HepG2 (cell line): ENCODE measurements at regions not wholly inside any gene's neighbourhood (a gene's known extent, or its start where the extent isn't known, plus 50 kb on each side); places are given as distances from the start of the nearest gene placed in this dataset.
A peak's percentile ranks its signal among the peaks of the same experiment; 100 is the strongest.

ENCODE experiments used
- ATAC-seq: fragments of 200-7000 bp; cut with Tn5 transposase; 3 replicates; pipeline ENCODE4 v1.9.1; 2020; ENCODE audit warnings: mild to moderate bottlenecking, moderate library complexity
- BruUV-seq: library from RNA; stranded (reverse); fragments of 400-500 nt; replicated peaks from 2 replicates; lab custom pipeline; 2021; lab: Mats Ljungman, UMichigan
- CTCF ChIA-PET: fragments of 300-600 bp; formaldehyde crosslinking; extraction: SDS; loops from one replicate; lab custom pipeline; 2021; ENCODE audit warnings: low total read pairs, inconsistent platforms, low intra/inter-chr PET ratio; lab: Yijun Ruan, JAX
- POLR2A ChIA-PET: fragments of 350-600 bp; sonication (Branson Sonifier 250); formaldehyde crosslinking; loops from one replicate; lab custom pipeline; 2020; ENCODE audit warnings: antibody characterized with exemption, inconsistent platforms; lab: Yijun Ruan, JAX
- DNase-seq: peaks from one replicate; pipeline ENCODE4 v3.0.0-alpha.2; 2015; ENCODE audit warnings: low spot score
- FAIRE-seq: peaks from 3 replicates; lab custom pipeline; 2011; peaks lifted over from hg19 to GRCh38; lab: Jason Lieb, UNC
- H2AFZ ChIP-seq: one replicate; pipeline ENCODE4 v1.6.1; 2011; ENCODE audit warnings: low read length, inconsistent platforms
- H3K27ac ChIP-seq: fragments of 300-600 bp; 3 replicates; pipeline ENCODE4 v1.8.0; 2011; ENCODE audit warnings: mixed run types, mild to moderate bottlenecking, mixed read lengths, low read length, inconsistent platforms; ENCODE audit not compliant: insufficient read depth; ENCODE audit errors: extremely low read length
- H3K27me3 ChIP-seq, 2 experiments: fragments of 200-600 bp in 1 of 2; 2 replicates in 1 of 2; 3 replicates in 1 of 2; pipeline versions ENCODE4 v1.6.0 to v1.8.0; 2011; ENCODE audit warnings: low read length in 2 of 2, mild to moderate bottlenecking in 2 of 2, moderate library complexity in 2 of 2, inconsistent platforms in 1 of 2; ENCODE audit not compliant: insufficient read depth in 2 of 2, control insufficient read depth in 1 of 2
- H3K36me3 ChIP-seq, 2 experiments: fragments of 200-600 bp in 1 of 2; replicated peaks in 1 of 2; 2 replicates in 1 of 2; 3 replicates in 1 of 2; pipeline versions ENCODE4 v1.5.1 to v1.8.0; 2011; ENCODE audit warnings: low read length in 2 of 2, inconsistent platforms in 1 of 2; ENCODE audit not compliant: insufficient read depth in 2 of 2, control insufficient read depth in 1 of 2
- H3K4me1 ChIP-seq: 2 replicates; pipeline ENCODE4 v1.5.1; 2012; ENCODE audit warnings: low read length, inconsistent platforms; ENCODE audit not compliant: insufficient read depth
- H3K4me2 ChIP-seq: 2 replicates; pipeline ENCODE4 v1.6.0; 2011; ENCODE audit warnings: low read depth, low read length, inconsistent platforms
- H3K4me3 ChIP-seq, 3 experiments: fragments of 200-600 bp in 1 of 3; sonication (generic), shearing (Covaris generic) in 1 of 3; replicated peaks in 1 of 3; 2 replicates each; pipeline ENCODE4 v1.5.1; 2011 to 2016; ENCODE audit warnings: low read length in 3 of 3, inconsistent platforms in 2 of 3, low read depth in 2 of 3, mild to moderate bottlenecking in 2 of 3, control low read depth in 1 of 3, mixed read lengths in 1 of 3; ENCODE audit not compliant: insufficient read depth in 1 of 3
- H3K79me2 ChIP-seq: one replicate; pipeline ENCODE4 v1.6.1; 2011; ENCODE audit warnings: low read length, inconsistent platforms; ENCODE audit not compliant: insufficient read depth
- H3K9ac ChIP-seq: 2 replicates; pipeline ENCODE4 v1.6.0; 2011; ENCODE audit warnings: mild to moderate bottlenecking, low read depth, low read length, inconsistent platforms; ENCODE audit not compliant: insufficient read depth
- H3K9me3 ChIP-seq: 2 replicates; pipeline ENCODE4 v1.5.1; 2012; ENCODE audit warnings: mild to moderate bottlenecking, low read length
- H4K20me1 ChIP-seq: 2 replicates; pipeline ENCODE4 v1.6.0; 2011; ENCODE audit warnings: inconsistent platforms, mild to moderate bottlenecking, low read length, moderate library complexity; ENCODE audit not compliant: insufficient read depth
- FOSL2 ChIP-seq: sonication (generic); formaldehyde crosslinking; IDR thresholded peaks from 2 replicates; pipeline ENCODE4 v1.4.0; 2020; ENCODE audit warnings: missing genetic modification reagents
- HNF4G ChIP-seq, 2 experiments: sonication (generic) in 1 of 2; formaldehyde crosslinking in 1 of 2; IDR thresholded peaks; 2 replicates each; pipeline versions ENCODE4 v1.4.0 to v1.6.1; 2011 to 2020; ENCODE audit warnings: borderline replicate concordance in 2 of 2, low read depth in 2 of 2, mild to moderate bottlenecking in 2 of 2, low read length in 1 of 2, missing genetic modification reagents in 1 of 2, moderate library complexity in 1 of 2
- ISL2 ChIP-seq: sonication (generic); formaldehyde crosslinking; IDR thresholded peaks from 2 replicates; pipeline ENCODE4 v1.5.0; 2020; ENCODE audit warnings: missing genetic modification reagents
- NR2F6 ChIP-seq, 2 experiments: IDR thresholded peaks; 2 replicates each; pipeline ENCODE4 v1.6.1; 2016; ENCODE audit warnings: antibody characterized with exemption in 1 of 2, mild to moderate bottlenecking in 1 of 2
- PHF21A ChIP-seq: sonication (generic); formaldehyde crosslinking; IDR thresholded peaks from 2 replicates; pipeline ENCODE4 v1.5.0; 2020; ENCODE audit warnings: mild to moderate bottlenecking, missing genetic modification reagents
- POGZ ChIP-seq: sonication (generic); formaldehyde crosslinking; IDR thresholded peaks from 2 replicates; pipeline ENCODE4 v1.4.0; 2020; ENCODE audit warnings: mild to moderate bottlenecking, missing genetic modification reagents
- SAFB2 ChIP-seq: sonication (generic); formaldehyde crosslinking; IDR thresholded peaks from 2 replicates; pipeline ENCODE4 v1.5.1; 2020; ENCODE audit warnings: missing genetic modification reagents, low read depth, mild to moderate bottlenecking, borderline replicate concordance
- SALL1 ChIP-seq: sonication (generic); formaldehyde crosslinking; IDR thresholded peaks from 2 replicates; pipeline ENCODE4 v1.8.0; 2022; ENCODE audit warnings: mild to moderate bottlenecking, missing genetic modification reagents
- SOX6 ChIP-seq, 2 experiments: fragments of 450-650 bp in 1 of 2; sonication (generic) in 1 of 2; formaldehyde crosslinking in 1 of 2; IDR thresholded peaks; 2 replicates each; pipeline versions ENCODE4 v1.4.0 to v1.6.1; 2017 to 2020; ENCODE audit warnings: antibody characterized with exemption in 1 of 2, mild to moderate bottlenecking in 1 of 2, missing genetic modification reagents in 1 of 2
- TSC22D2 ChIP-seq: sonication (generic); formaldehyde crosslinking; IDR thresholded peaks from 2 replicates; pipeline ENCODE4 v1.5.1; 2020; ENCODE audit warnings: missing genetic modification reagents, mild to moderate bottlenecking, borderline replicate concordance
- XRCC5 ChIP-seq: fragments of 200-400 bp; formaldehyde crosslinking; optimal IDR thresholded peaks from 2 replicates; pipeline ENCODE3; 2017; ENCODE audit warnings: mild to moderate bottlenecking, low read length
- ZFY ChIP-seq: sonication (generic); formaldehyde crosslinking; IDR thresholded peaks from 2 replicates; pipeline ENCODE4 v1.4.0; 2020; ENCODE audit warnings: missing genetic modification reagents
- ZMYM3 ChIP-seq: sonication (generic); formaldehyde crosslinking; IDR thresholded peaks from 2 replicates; pipeline ENCODE4 v1.5.1; 2020; ENCODE audit warnings: mild to moderate bottlenecking, missing genetic modification reagents
- WGBS: methylation state at CpG from one replicate; pipeline ENCODE4 v1.1.6; 2017; ENCODE audit warnings: low lambda C conversion rate; 5-methylcytosine and 5-hydroxymethylcytosine counted together
- in situ Hi-C: cut with HindIII; loops from 2 replicates; pipeline ENCODE4 v1.10.0; 2017; ENCODE audit warnings: low pct_unique_long_range_greater_than_20kb; ENCODE audit not compliant: extremely low pct_ligation_motif_present
- intact Hi-C: fragments of 100-400 bp; cut with micrococcal nuclease; formaldehyde crosslinking; loops from one replicate; pipeline ENCODE4 v1.10.0; 2022; ENCODE audit not compliant: unreplicated experiment
- TF ChIP-seq, protein P1 (sequence below): sonication (generic); formaldehyde crosslinking; IDR thresholded peaks from 2 replicates; pipeline ENCODE4 v1.4.0; 2020; ENCODE audit warnings: low read depth, missing genetic modification reagents
- TF ChIP-seq, protein P2 (sequence below): sonication (generic); formaldehyde crosslinking; conservative IDR thresholded peaks from 2 replicates; pipeline ENCODE4 v1.4.0; 2020; ENCODE audit warnings: mild to moderate bottlenecking, missing genetic modification reagents, moderate library complexity

DNA sequence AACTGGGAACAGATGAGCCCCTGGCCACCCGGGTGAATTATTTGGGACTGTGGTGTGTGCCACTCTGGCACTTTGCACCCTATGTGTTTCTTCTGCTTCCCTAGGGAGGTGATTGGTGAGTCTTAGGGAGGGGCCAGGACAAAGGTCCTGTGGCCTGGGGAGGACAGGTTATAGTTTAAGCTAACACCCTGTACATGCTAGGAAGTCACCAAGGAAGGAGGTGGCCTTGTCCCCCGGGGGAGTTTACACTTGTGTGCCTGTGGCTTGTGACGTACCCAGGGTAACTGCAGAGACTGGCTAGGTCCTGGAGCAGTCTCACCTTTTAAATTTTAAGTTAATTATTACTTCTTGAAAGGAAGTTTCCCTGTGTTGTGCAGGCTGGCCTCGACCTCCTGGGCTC, 196.2 kb downstream of the BAMBI start:
- in situ Hi-C loops = no loop called here
- 0% methylated on average over 4 of the region's 4 CpGs for WGBS
- Histone ChIP-seq H3K4me3 (no peak overlapping the region; a peak in 1 of 6 replicates), H2AFZ (no peak overlapping the region), H3K27me3 (peaks cover 0 to 5% of the 10 kb centered on the region in 2 experiments; a peak in 2 of 5 replicates), H3K27ac (no peak overlapping the region), H4K20me1 (no peaks in the 10 kb centered on the region), H3K36me3 (no peaks in the 10 kb centered on the region), H3K9me3 (no peaks in the 10 kb centered on the region), H3K4me1 (peaks cover 67% of the 10 kb centered on the region), H3K79me2 (no peaks in the 10 kb centered on the region), H3K9ac (no peak overlapping the region), H3K4me2 (peak overlapping the region; percentile 59)
- intact Hi-C loops = loop anchor here (10.0 kb wide), 1 partner anchor 61 kb away; no protein-coding TSS in a partner anchor
- ATAC-seq (peak; percentile 69), DNase-seq (peak; percentile 15), FAIRE-seq (peak; percentile 78)
- CTCF ChIA-PET = no interaction called here
- POLR2A ChIA-PET = interaction anchor here (1.3 kb wide), 1 partner anchor 66 kb away, joined by 4 read pairs; no protein-coding TSS in a partner anchor
- no TSS peak for BruUV-seq
- TF ChIP-seq TSC22D2 (no peak), SALL1 (CRISPR knock-in tag) (peak; percentile 50; the same call in 1 of the 2 replicates), ZMYM3 (0 out of 2 replicates have a peak, but pooled peaks have one; percentile 18), SOX6 (IDR thresholded peaks at IDR 0.05) (no peak), SOX6 (CRISPR knock-in tag; IDR thresholded peaks at IDR 0.05) (peak; percentile 36; the same call in 1 of the 2 replicates), ZFY (CRISPR knock-in tag) (no peak), ISL2 (0 out of 2 replicates have a peak, but pooled peaks have one; percentile 19), HNF4G (IDR thresholded peaks at IDR 0.05; ENCODE audit: borderline replicate concordance, low read depth, low read length) (peak; percentile 42; the same call in 1 of the 2 replicates), HNF4G (CRISPR knock-in tag; IDR thresholded peaks at IDR 0.05; ENCODE audit: borderline replicate concordance, low read depth) (no peak), NR2F6 (IDR thresholded peaks at IDR 0.05) (peak; percentile 24; the same call in 1 of the 2 replicates), NR2F6 (CRISPR knock-in tag; IDR thresholded peaks at IDR 0.05) (no peak), SAFB2 (CRISPR knock-in tag) (no peak), XRCC5 (peak; percentile 20), POGZ (peak; percentile 26; the same call in 1 of the 2 replicates), PHF21A (CRISPR knock-in tag) (0 out of 2 replicates have a peak, but pooled peaks have one; percentile 12), FOSL2 (CRISPR knock-in tag) (0 out of 2 replicates have a peak, but pooled peaks have one; percentile 5)
- TF ChIP-seq, protein P1, sequence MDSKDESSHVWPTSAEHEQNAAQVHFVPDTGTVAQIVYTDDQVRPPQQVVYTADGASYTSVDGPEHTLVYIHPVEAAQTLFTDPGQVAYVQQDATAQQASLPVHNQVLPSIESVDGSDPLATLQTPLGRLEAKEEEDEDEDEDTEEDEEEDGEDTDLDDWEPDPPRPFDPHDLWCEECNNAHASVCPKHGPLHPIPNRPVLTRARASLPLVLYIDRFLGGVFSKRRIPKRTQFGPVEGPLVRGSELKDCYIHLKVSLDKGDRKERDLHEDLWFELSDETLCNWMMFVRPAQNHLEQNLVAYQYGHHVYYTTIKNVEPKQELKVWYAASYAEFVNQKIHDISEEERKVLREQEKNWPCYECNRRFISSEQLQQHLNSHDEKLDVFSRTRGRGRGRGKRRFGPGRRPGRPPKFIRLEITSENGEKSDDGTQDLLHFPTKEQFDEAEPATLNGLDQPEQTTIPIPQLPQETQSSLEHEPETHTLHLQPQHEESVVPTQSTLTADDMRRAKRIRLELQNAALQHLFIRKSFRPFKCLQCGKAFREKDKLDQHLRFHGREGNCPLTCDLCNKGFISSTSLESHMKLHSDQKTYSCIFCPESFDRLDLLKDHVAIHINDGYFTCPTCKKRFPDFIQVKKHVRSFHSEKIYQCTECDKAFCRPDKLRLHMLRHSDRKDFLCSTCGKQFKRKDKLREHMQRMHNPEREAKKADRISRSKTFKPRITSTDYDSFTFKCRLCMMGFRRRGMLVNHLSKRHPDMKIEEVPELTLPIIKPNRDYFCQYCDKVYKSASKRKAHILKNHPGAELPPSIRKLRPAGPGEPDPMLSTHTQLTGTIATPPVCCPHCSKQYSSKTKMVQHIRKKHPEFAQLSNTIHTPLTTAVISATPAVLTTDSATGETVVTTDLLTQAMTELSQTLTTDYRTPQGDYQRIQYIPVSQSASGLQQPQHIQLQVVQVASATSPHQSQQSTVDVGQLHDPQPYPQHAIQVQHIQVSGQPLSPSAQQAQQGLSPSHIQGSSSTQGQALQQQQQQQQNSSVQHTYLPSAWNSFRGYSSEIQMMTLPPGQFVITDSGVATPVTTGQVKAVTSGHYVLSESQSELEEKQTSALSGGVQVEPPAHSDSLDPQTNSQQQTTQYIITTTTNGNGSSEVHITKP (CRISPR knock-in tag) = peak; percentile 16; the same call in 1 of the 2 replicates
- TF ChIP-seq, protein P2, sequence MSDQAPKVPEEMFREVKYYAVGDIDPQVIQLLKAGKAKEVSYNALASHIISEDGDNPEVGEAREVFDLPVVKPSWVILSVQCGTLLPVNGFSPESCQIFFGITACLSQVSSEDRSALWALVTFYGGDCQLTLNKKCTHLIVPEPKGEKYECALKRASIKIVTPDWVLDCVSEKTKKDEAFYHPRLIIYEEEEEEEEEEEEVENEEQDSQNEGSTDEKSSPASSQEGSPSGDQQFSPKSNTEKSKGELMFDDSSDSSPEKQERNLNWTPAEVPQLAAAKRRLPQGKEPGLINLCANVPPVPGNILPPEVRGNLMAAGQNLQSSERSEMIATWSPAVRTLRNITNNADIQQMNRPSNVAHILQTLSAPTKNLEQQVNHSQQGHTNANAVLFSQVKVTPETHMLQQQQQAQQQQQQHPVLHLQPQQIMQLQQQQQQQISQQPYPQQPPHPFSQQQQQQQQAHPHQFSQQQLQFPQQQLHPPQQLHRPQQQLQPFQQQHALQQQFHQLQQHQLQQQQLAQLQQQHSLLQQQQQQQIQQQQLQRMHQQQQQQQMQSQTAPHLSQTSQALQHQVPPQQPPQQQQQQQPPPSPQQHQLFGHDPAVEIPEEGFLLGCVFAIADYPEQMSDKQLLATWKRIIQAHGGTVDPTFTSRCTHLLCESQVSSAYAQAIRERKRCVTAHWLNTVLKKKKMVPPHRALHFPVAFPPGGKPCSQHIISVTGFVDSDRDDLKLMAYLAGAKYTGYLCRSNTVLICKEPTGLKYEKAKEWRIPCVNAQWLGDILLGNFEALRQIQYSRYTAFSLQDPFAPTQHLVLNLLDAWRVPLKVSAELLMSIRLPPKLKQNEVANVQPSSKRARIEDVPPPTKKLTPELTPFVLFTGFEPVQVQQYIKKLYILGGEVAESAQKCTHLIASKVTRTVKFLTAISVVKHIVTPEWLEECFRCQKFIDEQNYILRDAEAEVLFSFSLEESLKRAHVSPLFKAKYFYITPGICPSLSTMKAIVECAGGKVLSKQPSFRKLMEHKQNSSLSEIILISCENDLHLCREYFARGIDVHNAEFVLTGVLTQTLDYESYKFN (CRISPR knock-in tag) = peak; percentile 55
